SW 1271 (cell line): ENCODE measurements at regions not wholly inside any gene's neighbourhood (a gene's known extent, or its start where the extent isn't known, plus 50 kb on each side); places are given as distances from the start of the nearest gene placed in this dataset.
A peak's percentile ranks its signal among the peaks of the same experiment; 100 is the strongest.
"Not testable (repeated sequence)": the region's sequence is repeated elsewhere in the genome, so short reads cannot be mapped to it uniquely, and the experiment has no call there.

Experiments
- DNase-seq, 2 experiments: peaks; one replicate each; lab custom pipeline; 2025; lab: John Stamatoyannopoulos, UW

DNA sequence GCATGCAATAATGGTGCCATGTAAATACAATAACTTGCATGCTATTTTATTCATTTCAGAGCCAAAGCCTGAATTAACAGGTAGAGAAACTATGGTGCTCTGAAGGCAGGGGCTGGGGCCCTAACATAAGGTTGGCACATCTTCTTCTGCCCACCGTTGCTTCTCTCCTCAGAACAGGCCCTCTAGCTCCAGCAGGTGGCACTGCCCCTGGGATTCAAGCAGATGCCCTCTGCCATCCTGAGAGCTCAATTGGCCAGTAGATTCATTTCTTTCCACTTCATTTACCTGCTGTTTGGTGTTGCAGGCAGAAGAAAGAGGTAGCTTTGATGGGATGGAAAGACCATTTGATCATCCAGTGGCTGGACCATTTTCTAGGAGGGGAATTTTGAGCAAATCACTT, 130.5 kb downstream of the FOXB1 start:
- peak in 1 of 2 experiments; percentile 25 for DNase-seq

DNA sequence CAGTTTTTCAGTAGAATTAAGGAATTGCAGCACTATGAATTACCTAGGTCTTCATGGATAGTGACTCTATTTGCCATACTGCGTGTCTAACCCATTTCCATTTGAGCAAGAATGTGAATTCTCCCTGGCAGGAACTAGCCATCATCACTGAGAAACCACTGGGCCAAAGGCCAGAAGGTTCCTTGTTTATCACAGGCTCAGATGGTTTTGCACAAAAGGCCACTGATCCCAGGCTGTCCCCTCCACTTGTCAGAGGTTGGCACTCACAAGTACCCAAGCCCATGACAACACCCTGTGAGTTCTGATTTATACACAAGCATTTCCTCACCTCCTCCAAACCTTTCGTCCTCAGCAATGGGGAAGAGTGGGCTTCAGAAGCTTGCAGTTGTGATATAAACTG, 131.8 kb downstream of the FOXB1 start:
- DNase-seq, result no peak

DNA sequence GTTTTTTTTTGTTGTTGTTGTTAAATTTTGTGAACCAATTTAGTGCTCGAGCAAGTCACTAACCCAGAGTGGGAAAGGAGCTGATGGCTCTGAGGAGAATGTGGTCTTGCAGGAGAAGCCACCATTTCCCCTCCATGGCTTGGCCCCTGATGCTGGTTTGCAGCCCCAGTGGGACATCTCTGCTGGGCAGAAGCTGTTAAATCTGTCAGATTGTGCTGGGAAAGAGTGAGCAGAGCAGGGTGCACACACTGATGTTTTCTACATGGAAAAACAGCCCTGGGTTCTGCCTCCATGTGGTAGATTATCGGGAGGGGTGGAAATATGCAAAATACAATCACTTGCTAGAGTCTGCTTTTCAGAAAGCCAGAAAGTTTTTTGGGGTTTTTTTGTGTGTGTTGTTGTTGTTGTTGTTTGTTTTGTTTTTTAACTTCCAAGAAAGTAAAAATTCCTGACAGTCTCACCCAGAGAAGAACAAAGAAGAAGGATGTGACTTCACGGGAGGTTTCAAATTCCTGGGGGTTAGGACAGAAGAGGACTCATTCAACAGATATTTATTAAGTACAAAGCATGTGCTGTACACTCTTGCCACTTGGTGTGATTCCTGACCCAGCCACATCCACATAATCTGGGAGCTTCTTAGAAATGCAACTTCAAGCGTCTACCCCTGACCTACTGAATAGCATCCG, 133.7 kb downstream of the FOXB1 start:
- peak; percentile 82 to 91 for DNase-seq

DNA sequence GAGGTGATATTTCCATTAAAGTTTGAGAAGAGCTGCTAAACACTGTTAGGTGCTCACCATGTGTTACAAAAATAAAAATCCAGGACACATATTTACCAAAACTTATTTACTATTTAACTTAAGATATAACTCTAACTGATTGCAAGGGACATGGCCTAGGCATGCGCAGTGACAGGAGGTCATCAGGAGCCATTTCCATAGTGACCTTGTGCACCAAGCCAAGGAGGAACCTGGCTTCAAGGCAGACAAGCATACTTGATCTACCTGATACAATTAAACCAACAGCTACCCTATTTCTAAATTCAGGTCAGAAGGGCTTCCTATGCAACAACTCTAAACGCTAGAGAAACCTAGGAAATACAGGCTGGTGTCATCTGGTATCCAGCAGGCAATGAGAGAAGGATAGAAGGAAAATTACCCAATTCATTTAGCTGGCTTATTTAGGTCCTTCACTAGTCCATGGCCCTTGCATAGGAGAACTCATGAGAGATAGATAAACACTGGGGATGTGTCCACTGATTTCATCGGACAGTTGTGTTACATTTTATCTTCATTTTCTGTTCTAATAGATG, 134.4 kb downstream of the FOXB1 start:
- no peak for DNase-seq

DNA sequence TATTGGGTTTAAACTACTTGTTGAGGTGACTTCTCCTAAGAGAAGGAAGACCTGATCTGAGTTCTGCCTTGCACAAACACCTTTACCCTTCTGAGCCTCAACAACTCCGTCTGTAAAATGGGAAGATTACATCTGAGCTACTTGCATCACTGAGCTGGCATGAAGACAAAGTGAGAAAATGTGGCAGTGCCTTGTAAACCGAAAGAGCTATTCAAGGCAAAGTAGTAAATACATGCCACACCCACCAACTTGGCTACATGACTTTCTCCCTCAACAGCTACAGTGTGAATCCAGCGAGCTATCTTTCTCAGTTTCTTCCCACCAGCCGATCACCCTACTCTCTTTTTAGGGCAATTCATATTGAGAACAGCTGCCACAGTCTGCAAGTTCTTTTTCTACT, 148.3 kb downstream of the FOXB1 start:
- DNase-seq, result no peak

DNA sequence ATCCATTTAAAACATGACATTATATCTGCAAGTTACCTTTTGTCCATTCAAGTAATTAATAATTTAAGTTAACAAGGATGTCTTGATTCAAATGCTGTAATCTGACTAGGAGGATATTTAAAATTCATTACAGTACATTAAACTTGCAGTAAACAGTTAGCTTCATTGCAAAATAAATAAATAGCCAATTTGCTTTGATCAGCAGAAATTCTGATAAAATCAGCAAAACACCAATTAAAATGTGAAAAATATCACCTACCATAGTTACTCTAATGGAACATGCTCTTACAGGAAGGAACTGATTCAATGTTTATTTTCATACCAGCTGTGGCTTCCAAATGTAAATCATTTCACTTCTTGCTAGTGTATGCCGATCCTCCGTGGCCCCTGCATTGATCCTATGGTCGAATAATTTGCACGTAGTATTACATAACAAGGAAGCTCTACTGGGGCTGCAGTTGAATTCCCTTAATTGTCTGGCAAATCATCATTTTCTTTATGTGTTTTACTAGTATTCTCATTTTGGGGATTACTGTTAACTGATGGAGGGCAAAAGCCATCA, 150.7 kb downstream of the FOXB1 start:
- no peak for DNase-seq

DNA sequence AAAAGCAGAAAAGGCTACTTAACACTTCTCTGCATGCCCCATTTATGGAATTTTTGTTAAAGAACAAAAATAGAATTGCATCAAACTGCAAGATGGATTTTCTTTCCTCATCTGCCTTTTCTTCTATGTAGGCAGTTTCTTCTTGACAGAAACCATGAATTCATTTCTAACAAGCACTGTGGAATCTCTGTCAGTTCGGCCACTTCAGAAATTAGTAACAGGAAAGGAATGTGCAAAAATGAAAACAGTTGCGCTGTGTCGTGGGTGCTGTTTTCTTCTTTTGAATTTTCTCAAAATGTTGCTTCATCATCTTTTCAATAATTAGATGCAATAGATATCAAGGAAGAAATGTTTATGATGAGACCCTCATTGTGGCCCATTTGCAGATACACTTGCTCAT, 151.6 kb downstream of the FOXB1 start:
- DNase-seq, result peak in 1 of 2 experiments; percentile 35

DNA sequence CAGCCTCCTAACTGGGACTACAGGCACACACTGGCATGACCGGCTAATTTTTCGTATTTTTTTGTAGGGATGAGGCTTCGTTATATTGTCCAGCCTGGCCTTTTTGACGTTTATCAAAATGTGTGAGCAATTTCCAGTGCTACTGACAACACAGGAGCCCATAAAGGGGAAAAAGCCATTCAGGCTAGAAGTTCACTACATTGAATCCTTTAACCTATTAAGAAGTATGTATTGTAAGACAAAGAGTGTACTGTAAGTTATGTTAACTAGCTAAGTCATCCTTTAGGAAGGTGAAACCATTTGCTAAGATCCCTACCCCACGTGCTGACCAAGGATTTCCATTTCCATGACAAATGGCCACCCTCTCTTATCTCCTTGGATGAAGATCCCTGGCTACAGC, 156.8 kb downstream of the FOXB1 start:
- DNase-seq, result no peak

DNA sequence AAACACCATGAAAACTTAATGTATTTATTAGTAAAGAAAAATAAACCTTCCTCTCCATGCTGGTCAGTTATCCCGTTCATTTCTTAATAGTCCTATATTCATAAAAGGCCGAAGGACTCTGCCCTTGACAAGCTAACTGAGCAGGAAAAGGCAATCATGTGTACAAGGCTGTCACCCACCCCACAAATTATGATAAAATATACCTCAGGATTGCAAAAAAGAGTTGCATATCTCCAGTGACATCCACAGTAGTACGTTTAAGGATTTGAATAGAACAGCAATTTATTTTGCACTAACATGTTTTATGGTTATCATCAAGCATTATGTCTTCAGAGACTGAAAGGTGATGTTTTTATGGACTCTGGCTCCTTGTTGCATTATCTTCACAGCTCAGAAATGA, 157.6 kb downstream of the FOXB1 start:
- DNase-seq, result no peak

DNA sequence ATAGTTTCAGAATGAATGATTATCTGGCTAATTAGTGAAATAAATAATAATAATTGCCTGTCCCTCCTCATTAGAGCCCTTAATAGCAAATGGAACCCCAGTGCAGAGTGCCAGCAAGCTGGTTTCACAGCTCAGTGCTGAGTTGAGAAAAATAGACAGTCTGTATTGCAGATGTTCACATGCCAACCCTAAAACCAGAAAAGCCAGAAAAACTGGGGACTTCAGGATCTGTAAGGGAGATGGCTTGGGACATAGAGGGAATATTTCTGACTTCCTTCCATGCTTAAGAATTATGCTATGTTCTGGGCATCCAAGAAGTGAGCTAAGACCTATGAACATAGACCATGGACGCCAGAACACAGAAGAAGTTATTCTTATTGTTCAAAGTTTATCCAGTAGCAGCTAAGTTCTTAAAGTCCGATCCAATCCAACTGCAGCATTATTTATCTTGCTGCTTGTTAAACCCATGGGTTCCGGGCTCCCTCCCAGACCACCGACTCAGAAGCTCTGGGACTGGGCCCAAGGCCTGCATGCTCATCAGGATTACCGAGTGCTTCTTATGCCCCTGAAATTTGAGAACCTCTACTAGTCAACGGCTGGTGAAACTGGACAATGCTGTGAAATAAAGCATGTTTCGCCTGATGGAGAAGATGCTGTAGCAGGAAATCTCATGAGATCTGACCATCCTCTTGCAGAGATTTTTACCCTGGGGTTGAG, 158.3 kb downstream of the FOXB1 start:
- no peak for DNase-seq

DNA sequence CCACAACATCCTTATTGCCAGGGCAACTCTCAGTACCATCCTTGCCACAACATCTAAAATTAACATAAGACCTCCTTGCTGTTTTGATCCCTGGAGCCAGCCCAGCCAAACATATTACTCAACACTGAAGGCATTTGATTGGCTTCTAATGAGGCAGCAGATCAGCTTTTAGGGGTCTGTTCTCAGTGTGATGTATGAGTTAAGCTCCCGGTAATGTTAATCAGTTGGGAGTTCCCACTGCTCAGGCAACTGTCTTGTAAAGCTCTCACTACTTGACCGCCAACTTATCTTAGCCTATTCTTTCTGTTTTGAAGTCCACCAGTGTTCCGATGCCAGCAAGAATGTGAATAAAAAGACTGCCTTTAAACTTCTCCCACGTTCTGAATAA, 158.9 kb downstream of the FOXB1 start:
- no peak for DNase-seq

DNA sequence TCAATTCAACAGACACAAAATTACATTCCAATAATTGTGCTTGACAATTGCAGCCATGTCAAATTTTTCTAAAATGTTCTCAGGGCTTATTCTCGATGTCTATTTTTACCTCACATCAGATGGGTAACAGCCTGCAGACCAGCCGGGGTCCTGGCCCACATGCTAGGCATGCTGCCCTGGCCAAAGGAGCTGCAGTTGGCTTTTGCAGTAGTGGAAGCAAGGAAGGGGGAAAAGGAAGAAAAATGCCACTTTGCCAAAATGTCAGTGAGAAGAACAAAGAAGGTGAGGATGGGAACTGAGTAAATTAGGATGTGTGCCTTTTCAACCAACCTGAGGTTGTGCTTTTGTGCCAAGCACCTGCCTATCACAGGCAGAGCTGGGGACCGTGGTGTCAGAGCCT, 161.0 kb downstream of the FOXB1 start:
- no peak for DNase-seq

DNA sequence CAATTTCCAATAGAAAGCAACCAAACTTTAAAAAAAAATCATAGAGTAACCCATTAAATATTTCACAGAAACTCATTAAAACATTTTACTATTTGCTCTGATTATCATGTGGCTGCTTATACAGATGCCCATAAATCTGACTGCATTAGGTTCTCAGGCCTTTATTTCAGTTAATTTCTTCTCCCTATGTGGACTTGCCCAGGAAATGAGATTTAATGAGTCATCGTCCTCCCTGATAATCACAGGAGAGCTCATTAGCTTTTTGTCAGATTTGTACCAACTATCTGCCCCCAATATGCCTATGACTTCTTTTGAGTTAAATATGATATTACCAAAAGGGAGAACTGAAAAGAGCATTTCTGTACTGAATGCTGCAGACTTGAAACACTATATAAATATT, 168.0 kb downstream of the FOXB1 start:
- DNase-seq, result no peak

DNA sequence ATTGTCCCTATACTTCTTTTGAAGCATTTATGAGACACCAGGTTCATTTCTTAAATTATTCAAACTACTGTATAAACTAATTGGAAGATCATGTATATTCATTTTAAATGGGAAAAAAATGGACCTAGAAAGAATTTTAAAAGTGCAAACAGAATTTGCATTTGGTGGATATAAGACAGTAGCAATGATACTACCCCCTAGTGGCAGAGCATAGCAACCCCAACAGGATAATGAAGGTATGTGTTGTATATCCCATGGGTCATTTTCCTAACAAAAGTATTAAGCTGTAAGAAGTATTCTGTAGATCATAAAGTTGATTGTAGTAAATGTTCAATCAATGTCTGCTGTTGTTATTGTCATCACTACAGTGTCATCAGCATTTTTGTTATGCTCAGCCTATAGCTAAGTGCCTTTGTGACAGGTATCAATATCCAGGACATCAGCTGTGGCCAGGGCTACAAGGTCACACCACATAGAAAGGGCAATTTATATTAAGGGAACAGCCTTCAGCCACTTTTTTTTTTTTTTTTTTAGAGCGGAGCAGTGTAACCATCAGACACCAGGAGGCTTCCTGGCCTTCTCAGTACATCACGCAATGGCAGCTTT, 175.8 kb downstream of the FOXB1 start:
- DNase-seq, result peak in 1 of 2 experiments; percentile 61

DNA sequence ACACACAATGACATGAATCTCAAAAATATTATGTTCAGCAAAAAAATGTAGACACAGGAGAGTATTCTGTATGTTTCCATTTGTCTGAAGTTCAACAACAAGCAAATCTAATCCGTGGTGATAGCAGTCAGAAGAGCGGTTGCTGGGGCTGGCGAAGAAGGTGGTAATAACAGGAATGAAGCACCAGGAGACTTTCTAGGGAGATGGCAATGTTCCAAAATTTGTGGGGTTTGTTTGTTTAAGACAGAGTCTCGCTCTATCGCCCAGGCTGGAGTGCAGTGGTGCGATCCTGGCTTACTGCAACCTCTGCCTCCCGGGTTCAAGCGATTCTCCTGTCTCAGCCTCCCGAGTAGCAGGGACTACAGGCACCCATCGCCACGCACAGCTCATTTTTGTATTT, 177.8 kb downstream of the FOXB1 start:
- not testable (repeated sequence) for DNase-seq

DNA sequence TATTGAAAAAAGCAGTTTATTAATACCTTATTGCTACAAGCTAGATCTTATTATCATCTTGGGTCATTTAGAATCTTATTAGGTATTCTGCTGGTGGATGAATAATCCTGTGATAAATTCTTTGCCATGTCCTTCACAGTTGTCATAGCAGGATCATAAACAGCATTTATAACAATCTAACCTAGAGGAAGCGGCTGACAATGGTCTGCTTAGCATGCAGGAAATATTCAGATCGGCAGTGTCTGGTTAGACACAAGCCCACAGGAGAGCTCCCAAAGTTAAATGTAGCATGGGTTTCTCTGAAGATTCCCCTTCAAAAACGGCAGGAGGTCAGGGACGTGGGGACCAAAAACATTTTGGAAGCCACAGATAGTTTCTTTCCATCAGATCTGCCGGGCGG, 179.3 kb downstream of the FOXB1 start:
- DNase-seq, result no peak

DNA sequence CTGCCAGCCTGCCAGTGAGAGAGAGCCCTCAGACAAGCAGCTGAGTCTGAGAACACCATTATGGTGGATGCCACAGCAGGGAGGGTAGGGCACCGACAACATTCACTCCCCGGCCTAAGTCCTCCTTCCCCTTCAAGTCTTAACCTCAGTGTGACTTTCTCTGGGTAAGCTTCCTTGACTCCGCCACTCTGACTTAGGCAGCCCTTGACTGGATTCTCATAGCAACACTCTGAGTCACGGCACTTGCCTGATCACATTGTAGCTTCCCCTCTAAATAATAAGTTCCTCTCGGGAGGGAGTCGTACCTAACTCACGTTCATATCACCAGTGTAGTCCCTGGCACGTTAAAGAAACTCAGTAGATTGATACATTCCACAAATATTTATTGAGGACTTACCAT, 180.5 kb downstream of the FOXB1 start:
- DNase-seq, result no peak

DNA sequence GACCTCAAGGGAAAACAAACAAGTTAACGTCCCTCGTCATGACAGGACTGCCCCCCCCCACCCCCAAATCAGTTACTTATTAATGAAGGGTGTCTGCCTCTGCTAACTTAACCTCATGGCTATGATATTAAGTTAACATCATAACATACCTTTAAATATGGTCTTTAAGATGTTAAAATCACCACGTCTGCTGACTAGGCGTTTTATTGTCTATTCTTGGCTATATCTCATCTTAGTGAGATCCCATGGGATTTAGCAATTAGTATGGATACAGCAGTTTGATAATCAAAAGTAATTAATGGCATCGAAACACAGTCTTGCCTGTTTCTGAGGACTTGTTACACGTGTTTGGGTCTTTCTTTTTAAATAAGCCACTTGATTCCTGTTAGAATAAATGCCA, 186.9 kb downstream of the FOXB1 start:
- DNase-seq, result no peak

DNA sequence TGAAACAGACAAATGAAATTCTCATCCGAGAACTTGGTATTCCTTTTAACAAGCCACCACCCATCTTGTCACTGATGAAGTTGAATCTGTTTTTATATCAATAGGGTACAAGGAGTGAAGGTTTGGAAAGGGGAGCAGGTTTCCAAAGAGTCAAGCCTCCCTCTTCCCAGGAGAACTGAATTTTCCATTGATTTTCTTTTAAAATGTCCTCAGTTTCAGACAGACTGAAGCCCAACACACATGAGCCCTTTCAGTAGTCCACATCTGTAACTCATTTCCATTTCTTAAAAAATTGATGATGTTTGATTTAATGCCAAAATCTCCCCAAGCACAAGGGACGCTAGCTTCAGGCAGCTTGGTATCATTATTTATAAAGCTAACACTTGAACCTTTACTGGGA, 187.7 kb downstream of the FOXB1 start:
- no peak for DNase-seq

DNA sequence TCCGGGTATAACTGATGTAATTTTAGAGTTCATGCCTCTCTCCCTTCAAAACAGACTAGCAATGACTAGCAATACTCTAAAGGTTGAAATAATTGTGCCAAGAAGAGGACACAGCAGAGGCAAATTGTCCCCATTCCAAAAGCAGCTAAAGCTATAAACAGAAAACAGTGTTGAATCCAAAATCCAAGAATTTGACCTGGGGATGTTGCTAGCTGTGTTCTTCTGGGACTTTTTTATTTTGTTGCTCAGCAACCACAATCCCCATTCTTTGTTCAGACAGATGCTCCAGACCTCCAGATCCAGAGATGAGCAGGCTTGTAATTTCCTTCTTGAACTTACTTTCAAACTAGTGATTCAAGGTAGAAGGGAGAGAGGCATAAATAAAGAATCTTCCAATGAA, 191.5 kb downstream of the FOXB1 start:
- no peak for DNase-seq

DNA sequence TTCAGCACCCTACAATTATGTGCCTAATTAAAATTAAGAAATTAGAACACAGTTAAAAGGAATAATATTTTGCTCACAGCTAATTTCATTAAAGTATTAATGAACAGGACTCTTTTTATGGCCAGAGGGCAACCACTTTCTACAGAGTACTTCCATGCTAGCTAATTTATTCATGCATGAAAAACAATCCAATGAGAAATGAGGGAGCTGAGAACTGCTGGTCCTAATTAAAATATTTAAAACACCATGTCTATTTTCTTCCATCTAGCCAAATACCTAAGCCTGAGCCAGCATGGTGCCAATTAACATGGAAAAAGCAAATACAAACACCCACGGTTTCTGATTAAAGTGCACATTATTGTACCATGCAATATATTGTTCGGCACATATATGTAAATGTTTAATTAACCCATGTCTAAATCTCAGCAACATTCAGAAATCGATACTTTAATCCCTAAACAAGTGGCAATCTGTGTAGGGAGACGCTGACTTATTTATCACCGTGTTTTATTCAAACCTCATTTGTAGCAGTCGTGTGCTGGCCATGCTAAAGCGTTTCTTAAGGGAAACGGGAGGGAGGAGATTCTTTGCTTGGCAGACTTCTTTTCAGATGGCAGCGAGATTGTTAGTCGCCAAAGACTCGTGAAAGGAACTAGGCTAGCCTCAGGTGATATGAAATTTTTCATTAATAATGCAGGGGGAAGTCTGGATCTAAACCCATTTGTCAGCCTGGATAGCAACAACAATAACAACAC, 193.5 kb downstream of the ANXA2 start:
- no peak for DNase-seq

DNA sequence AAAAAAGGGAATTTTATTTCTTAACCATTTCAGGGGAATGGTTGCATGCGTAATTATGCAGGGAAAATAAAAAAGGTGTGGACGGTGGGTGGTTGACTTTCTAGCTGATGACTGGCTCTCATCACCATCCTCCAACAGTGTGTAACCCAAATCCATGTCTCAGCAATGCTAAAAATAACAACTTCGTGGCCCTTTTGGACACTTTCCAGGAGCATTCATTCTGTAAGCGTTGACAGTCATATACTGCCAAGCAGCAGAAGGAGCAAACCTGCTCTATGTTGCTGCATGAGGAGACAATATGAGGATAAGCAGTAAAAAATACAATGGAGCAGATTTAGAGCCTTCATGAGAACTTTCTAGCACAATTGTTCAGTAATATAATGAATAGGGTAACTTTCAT, 189.1 kb downstream of the ANXA2 start:
- DNase-seq, result no peak
